GM18861 (cell line): ENCODE measurements at regions not wholly inside any gene's neighbourhood (a gene's known extent, or its start where the extent isn't known, plus 50 kb on each side); places are given as distances from the start of the nearest gene placed in this dataset.
"Not testable (repeated sequence)": the region's sequence is repeated elsewhere in the genome, so short reads cannot be mapped to it uniquely, and the experiment has no call there.

Experiments
- ATAC-seq: cut with Tn5 transposase; IDR thresholded peaks from one replicate; pipeline ENCODE4 v1.9.1; 2021; ENCODE audit not compliant: unreplicated experiment

DNA sequence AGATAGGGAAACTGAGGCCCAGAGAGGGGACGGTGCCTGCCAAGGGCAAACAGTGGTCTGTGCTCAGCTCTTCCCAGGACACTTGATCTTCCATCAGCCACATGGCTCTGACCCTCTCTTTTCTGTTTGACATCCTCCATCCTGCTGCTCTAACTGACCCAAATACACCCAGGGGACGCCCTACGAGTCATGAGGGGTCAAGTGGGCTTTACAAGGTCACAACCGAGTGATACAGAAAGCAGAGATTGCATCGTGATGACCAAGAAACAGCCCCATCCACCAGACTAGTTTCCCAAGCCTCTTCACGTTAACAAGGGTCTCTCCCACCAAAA, 131.2 kb upstream of the UNC5B start:
- ATAC-seq = no peak

DNA sequence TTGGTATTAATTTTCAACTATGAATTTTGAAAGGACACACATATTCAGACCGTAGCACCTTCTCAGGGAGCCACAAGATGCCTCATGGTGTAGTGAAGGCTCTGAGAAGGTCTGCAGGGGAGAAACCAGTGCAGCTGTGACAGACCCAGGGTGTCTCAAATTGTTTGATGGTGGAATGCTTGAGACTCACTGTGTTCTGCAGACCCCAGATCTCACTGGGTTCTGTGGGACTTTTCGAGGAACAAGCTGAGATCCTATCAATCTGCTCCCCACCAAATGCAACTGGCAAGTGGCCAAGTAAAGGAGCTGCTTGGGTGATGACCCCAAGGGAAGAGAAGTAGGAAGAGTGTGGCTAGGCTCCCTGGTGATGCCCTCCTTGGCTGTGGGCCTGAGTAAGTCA, 130.5 kb upstream of the UNC5B start:
- no peak for ATAC-seq

DNA sequence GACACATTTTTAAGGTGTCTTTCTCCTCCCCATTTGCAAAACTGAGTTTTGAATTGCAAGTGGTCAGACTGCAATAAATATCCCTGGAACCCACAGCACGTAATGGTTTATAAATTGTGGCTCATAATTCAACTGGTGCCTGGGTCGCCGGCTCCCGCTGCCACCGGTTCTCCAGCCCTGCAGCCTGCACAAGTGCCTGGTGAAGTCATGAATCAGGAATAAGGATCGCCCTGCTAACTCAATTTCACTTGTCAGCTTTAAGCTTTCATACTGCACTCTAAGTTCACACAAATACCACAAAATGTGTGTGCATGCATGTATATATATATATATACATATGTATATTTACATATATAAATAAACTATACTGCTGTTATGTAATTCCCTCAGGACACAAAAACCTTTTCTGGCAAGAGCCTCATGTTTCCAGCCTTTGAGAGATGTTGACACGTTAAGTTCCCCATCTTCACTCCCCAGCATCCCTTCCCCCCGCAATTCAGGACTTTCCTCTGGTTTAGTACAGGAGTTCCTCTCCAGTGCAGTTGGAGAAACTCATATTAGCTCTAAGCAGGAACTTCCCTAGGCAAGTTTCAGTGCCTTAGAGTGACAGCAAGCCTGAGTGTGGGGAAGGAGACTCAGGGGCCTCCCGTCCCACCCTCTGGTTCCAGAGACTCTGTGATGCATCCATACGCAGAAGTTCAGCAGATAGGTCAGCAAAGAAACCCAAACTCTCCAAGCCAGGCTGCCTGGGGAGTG, 129.2 kb upstream of the UNC5B start:
- ATAC-seq = no peak

DNA sequence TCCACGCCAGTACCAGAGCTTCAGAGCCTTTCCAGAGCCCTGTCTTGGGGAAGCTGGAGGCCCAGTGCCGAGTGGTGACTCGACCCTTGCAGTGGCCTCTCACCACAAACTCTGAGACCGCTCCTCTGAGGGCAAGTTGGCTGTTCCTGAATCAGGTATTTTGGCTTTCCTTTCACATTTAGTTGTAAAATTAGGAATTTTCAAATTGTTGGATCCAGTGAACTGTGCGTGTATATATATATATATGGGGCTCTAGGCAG, 128.7 kb upstream of the UNC5B start:
- ATAC-seq = no peak

DNA sequence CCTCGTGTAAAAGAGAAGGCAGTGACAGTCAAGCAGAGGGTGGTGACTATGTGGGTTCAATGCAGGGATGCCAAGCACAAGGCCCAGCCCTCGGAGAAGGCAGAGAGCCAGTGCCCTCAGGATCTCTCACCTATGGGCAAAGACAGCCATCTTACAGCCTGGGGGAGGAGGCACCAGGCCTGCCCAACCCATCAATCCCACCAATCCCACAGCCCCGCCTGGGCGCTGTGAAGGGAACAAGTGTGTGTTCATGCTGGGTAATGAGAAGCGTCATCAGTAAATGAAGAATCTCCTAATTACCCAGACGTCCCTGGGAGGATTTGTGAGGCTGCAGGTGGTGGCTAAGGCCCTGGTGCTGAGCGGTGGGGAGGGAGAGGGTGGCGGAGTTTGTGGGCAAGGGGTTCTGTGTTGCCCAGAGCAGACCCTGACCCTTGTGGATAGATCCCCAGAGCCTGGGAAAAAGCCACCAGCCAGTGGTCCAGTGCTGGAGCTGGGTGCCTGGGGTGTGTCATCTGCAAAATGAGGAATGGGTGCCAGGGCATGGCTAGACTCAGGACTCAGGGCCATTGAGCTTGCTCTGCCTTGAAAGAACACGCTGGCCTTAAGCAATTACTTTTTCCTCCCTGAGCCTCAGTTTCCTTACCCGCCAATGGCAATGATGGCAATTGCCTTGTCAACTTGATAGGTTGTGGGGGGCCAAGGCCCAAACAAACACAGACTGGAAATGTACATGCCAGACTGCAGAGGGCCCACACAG, 128.1 kb upstream of the UNC5B start:
- ATAC-seq = no peak

DNA sequence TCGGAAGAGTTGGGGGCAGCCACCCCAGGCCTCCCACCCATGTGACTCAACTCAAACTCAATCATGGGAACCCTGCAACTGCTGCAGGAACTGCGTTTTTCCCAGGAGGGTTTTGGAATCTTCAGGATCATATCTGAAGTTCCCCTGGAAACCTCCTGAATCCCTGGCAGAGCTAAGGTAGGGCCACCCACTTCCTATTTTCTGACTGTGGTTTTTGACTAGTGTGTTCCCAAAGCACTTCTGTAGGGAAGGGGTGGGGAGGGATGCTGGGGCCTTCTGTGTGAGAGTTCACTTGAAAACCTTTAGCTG, 127.6 kb upstream of the UNC5B start:
- ATAC-seq = no peak

DNA sequence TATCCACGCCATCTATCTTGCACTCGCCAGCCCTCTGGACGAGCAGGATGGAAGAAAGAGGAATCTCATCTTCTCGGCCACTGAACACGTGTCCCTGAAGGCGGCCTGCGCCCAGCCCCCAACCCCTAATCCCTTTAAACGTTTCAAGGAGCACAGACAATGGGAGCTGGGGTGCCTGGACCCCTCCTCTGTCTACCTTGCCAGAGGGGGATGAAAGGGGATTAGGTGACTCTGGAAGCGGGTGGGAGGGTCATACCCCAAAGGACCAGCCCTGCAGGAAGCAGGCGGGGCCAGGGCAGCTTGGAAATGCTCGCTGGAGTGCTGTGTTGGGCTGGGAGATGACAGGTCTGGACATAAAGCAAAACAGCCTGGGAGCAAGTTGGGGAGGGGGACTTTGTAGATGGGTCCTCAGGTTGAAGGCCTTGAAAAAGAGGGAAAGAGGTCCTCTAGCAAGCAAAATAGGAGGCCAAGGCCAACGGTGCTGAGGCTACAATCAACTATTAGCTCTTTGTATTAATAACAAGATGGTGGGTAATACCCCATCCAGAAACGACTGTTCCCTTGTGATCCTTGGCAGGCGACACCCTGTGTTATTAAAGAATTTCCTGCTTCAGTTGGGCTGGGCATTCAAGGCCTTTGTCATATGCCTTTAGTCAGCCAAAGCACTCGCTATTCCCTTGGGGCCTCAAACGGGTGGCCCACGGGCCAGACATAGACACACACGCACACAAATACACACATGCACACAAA, 126.5 kb upstream of the UNC5B start:
- no peak for ATAC-seq

DNA sequence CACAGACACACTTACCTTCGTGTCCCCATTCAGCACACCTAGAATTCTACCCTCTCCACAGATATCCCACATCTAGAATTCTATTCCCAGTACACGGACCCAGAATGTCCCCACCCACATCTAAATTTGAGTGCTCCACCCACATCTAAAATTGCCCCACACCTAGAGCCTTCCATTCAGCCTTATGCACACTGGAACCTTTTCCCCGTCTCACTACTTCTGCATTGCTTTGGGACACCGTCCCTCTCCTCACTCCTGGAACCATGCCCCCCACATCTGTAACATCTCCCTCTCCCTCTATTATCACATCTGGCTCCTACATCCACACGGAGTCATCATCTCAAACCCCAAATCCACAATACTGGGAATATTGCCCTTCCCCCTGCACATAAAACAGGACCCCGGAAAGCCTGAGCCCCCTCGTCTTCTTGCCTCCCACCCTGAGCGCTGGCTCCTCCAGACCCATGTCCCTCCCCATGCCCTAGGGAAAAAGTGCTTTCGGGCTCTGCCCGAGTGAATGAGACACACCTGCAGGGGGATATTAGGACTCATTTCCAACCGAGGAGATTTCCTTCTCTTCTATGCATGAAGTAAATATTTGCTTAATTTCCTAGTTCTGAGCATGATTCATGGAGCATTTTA, 125.8 kb upstream of the UNC5B start:
- no peak for ATAC-seq

DNA sequence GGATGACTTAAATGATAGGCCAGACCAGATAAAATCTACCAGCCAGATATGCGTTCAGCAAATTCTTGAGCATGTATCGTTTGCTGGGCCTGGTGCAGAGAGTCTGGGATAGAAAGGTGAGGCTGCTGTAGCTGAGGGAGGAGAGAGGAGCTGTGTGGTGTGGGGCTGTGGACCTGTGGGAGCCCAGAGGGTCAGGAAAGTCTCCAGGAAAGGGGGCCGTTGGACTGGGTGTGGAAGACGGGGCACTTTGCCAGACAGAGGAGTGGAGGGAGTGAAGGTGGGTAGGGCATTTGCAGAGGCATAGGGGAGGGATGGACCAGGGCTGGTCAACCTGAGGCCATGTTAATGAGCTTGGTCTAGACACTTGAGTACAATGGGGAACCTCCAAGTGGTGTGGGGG, 124.7 kb upstream of the UNC5B start:
- ATAC-seq = no peak

DNA sequence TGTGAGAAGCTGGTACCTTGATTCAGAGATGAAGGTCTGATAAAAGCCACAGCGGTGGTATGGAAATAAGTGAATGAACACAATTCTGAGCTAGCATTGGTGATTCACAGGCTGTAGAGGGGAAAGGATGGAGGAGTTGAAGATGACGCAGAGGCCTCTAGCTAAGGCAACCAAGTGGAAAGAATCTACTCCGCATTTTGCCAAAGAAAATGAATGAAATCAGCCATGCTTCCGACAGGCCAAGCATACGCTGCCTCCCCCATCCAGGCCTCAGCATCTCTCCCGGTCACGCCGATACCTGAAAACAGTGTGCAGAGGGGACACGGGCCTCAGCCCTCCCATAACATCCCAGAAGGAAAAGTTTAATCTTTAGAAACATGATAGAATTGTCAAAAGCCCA, 124.3 kb upstream of the UNC5B start:
- ATAC-seq = no peak

DNA sequence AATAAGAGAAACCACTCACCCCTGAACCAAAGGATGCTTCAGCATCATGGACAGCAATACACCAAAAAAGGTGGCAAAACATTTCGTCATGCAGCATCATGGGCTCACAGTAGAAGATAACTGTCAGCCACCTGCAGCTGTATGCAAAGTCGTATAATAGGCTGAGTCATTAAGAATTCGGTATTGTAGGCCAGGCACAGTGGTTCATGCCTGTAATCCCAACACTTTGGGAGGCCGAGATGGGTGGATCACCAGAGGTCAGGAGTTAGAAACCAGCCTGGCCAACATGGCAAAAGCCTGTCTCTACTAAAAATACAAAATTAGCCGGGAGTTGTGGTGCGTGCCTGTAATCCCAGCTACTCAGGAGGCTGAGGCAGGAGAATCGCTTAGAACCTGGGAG, 123.8 kb upstream of the UNC5B start:
- ATAC-seq = not testable (repeated sequence)

DNA sequence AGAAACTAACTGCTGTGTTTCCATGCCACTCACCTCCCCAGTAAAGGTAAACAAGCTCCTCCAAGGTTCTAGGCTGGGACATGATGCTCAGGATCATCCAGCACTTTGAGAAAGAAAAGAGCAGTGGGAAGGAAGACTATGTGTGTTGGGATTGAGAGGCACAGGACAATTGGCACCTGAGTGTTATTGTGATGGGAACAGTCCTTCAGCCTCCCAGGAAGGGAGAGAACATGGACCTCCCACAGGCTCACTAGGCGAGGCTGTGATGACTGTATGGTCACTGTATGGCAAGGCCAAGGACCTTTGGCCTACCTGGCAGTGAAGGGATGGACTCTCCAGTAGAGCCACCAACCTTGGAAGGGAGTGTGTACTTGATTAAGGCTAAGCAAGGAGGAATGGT, 123.2 kb upstream of the UNC5B start:
- ATAC-seq = no peak

DNA sequence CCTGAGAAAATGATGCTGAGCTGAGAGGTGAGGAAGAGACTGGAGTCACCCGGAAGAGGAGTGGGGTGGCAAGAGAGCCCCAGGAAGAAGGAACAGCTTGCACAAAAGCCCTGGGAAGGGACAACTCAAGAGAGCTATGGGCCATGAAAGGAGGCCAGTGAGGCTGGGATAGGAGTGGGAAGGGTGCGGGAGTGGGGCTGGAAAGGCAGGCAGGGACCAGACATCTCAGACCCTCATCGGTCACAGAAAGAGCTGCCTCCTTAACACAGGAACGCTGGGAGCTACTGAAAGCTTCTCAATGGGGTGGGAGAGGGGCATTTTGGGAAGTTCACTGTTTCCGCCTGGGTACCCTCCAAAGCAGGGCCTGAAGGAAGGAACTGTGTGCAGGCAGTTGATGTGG, 122.0 kb upstream of the UNC5B start:
- ATAC-seq = no peak

DNA sequence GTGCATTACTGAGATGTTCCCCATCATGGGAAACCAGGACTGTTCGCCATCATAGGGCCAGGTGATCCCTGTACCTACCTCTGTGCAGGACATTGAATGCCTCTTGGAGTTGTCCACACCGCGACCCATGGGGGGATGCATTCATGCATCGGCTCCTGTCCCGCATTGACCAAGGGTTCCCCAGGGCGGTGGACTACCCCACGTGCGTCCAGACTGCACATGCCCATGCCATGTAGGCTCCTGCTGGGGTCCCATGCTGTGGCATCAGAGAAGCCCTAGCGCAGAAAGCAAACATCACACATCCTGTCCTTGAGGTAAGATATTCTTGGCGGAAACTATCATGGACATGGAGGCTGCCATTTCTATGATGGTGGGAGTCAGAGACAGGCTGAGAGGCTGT, 121.6 kb upstream of the UNC5B start:
- no peak for ATAC-seq

DNA sequence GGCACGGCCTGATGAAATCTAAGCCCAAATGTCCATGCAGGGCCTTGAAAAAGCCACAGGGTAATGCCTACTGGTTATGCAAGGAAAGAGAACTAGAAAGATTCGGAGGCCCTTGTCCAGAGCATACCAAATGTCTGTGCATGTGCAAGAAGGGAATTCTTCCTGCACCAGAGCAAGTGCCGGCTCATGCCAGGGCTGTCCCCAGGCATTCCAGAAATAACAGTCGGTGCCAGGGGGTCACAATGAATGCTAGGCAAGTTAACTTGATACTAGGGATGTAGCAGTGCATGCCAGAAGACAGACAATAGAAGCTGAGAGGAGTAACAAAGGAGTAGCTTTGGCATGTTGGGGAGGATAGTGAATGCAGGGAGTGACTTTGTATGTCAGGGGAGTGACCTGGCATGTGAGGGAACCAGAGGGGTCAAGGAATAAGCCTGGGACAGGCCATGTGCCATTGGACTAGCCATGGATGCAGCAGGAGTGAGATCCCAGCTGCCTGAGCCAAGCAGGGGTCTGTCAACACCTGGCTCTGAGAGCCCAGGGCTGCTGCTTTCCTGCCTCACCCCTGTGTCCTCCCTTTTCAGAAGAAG, 119.5 kb upstream of the UNC5B start:
- ATAC-seq = no peak

DNA sequence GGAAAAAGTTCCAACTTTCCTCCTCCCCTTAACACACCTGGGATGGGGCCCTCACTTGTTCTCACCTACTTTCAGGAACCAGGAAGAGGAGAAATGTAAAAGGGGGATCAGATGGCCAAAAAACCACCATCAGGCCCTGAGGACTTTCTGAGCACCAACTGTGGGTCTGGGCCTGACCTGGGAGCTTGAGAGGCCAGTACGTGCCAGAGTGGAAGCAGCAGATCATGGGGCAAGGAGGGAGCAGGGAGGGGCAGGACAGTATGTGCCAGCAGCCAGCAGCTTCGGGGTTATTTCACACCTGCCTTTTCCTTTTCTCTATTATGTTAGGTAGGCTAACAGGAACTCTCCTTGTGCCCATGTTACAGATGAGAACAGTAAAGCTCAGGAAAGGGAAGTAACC, 118.8 kb upstream of the UNC5B start:
- ATAC-seq = no peak

DNA sequence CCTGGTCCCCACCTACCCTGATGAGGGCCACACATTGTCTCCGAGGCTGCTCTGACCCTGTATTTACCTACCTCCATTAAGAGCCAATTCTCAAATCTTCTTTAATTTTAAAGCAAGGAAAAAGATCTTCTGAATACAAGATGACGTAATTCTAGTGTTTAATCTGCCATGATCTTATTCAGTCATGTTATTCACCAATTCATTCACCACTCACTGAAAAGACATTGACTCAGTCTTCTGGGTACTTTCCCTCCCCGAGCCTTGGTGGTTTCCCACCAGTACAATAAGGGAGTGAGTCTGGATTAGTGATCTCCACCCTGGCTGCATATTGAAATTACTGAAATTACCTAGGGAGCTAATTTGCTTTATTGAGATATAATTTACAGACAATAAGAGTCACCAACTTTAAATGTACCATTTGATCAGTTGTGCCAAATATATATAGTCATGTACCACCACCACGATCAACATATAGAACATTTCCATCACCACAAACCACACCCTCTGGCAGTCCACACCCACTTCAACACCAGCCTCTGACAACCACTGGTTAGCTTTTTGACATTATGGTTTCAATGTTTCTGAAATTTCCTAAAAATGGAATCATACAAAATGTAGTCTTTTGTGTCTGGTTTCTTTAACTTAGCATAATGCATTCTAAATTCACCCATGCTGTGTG, 117.5 kb upstream of the UNC5B start:
- ATAC-seq = no peak

DNA sequence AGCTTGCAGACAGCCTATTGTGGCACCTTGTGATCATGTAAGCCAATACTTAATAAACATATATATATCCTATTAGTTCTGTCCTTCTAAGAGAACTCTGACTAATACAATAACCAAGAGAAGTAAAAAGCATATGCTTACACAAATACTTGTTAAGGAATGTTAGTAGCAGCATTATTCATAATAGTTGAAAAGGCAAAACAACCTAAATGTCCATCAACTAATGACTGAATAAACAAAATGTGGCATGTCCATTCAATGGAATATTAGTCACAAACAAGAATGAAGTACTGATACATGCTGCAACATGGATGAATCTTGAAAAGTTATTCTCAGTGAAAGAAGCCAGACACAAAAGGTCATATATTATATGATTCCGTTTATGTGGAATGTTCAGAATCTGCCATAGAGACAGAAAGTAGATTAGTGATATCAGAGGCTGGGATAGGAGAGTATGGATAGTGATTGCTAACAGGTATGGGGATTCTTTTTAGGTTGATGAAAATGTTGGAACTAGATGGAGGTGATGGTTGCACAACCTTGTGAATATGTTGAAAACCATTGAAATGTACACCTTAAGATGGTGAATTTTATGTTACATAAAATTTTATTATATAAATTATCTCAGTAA, 112.5 kb upstream of the UNC5B start:
- ATAC-seq = no peak

DNA sequence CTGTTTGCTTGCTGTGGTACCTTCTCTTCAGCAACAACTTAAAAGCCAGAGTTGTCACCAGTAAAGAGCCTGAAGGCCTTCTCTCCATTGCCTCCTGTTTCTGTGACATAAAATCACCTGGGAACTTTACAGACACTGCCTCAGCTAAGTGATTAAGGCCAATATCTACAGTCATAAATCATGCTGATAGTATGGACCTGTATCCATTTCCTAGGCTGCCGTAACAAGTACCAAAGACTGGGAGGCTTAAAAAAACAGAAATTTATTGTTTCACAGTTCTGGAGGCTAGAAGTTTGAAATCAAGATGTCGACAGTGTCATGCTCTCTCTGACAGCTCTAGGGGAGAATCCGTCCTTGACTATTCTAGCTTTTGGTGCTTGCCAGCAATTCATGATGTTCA, 108.4 kb upstream of the UNC5B start:
- ATAC-seq = no peak

DNA sequence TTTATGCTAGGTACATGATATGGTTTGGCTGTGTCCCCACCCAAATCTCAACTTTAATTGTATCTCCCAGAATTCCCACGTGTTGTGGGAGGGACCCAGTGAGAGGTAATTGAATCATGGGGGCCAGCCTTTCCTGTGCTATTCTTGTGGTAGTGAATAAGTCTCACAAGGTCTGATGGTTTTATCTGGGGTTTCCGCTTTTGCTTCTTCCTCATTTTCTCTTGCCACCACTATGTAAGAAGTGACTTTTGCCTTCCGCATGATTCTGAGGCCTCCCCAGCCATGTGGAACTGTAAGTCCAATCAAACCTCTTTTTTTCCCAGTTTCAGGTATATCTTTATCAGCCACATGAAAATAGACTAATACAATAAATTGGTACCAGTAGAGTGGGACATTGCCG, 106.2 kb upstream of the UNC5B start:
- not testable (repeated sequence) for ATAC-seq

DNA sequence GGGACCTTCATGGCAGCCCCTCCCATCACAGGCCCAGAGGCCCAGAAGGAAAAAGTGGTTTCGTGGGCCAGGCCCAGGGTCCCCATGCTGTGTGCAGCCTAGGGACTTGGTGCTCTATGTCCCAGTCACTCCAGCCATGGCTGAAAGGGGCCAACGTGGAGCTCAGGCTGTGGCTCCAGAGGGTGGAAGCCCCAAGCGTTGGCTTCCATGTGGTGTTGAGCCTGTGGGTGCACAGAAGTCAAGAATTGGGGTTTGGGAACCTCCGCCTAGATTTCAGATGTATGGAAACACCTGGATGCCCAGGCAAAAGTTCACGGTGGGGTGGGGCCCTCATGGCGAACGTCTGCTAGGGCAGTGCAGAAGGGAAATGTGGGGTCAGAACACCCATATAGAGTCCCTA, 105.3 kb upstream of the UNC5B start:
- ATAC-seq = not testable (repeated sequence)
